ENCODE measurements at regions not wholly inside any gene's neighbourhood (a gene's known extent, or its start where the extent isn't known, plus 50 kb on each side); places are given as distances from the start of the nearest gene placed in this dataset.

DNA sequence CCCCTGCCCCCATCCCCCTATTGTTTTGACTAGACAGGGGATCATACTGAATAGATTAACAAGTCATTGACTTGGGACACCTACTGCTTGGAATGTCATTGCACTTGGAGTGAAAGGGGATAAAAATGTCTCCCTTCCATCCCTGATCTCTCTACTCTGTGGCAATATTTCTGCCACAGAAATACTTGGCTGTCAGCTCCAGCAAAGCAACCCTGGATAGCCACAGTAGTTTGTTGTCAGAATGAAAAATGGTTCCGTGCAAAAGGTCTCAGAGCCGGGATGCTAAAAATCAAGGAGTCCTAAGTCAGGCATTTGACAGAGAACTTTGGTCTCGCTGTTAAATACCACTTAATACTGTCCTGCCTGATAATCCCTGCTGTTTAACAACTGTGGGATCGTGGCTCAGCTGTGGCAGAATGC, 722.0 kb upstream of the SOX9 start:
- TF ChIP-seq CTCF (IDR thresholded peaks at IDR 0.05; ENCODE audit: insufficient read depth, low read length, poor library complexity, severe bottlenecking) (no peak), EZH2phosphoT487 (conservative IDR thresholded peaks at IDR 0.05; ENCODE audit: low read length) (no peak)
